Sigmoid colon (tissue), 3 donors: ENCODE measurements at regions not wholly inside any gene's neighbourhood (a gene's known extent, or its start where the extent isn't known, plus 50 kb on each side); places are given as distances from the start of the nearest gene placed in this dataset.
"Not testable (repeated sequence)": the region's sequence is repeated elsewhere in the genome, so short reads cannot be mapped to it uniquely, and the experiment has no call there.

Experiments used
- POLR2A ChIP-seq, 2 donors: fragments of 450-650 bp; IDR thresholded peaks; one replicate each; pipeline ENCODE4 v1.6.1; 2016; ENCODE audit warnings: antibody characterized with exemption in 2 of 2, mild to moderate bottlenecking in 2 of 2, moderate library complexity in 2 of 2
- TF ChIP-seq, protein P1 (sequence below), 4 experiments: fragments of 450-650 bp in 3 of 4; fragments of 200-600 bp in 1 of 4; IDR thresholded peaks; one replicate each; pipeline ENCODE4 v1.5.1; 2016 to 2019; ENCODE audit warnings: antibody characterized with exemption in 4 of 4, mild to moderate bottlenecking in 3 of 4, moderate library complexity in 2 of 4

DNA sequence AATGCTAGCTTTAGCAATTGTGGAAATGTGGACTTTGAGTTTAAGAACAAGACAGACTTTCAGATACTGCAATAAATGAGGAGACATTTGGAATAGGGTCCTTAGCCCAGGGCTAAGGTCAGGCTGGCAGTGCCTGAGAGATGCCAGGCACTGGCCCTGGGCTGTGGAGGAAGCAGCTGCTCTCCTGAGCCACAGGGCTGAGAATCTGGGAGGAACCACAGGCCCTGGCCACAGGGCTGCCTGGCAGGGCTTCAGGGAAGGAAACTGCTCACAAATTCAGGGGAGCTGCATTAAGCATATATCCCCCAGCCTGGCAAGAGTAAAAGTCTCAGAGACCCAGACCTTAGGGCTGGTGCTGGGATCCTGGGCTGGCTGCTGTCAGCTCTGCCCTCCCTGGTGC is 305.1 kb downstream of the RPIA start:
- not testable (repeated sequence) for TF ChIP-seq POLR2A (IDR thresholded peaks at IDR 0.05)
- TF ChIP-seq, protein P1, sequence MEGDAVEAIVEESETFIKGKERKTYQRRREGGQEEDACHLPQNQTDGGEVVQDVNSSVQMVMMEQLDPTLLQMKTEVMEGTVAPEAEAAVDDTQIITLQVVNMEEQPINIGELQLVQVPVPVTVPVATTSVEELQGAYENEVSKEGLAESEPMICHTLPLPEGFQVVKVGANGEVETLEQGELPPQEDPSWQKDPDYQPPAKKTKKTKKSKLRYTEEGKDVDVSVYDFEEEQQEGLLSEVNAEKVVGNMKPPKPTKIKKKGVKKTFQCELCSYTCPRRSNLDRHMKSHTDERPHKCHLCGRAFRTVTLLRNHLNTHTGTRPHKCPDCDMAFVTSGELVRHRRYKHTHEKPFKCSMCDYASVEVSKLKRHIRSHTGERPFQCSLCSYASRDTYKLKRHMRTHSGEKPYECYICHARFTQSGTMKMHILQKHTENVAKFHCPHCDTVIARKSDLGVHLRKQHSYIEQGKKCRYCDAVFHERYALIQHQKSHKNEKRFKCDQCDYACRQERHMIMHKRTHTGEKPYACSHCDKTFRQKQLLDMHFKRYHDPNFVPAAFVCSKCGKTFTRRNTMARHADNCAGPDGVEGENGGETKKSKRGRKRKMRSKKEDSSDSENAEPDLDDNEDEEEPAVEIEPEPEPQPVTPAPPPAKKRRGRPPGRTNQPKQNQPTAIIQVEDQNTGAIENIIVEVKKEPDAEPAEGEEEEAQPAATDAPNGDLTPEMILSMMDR (IDR thresholded peaks at IDR 0.05) = not testable (repeated sequence)
